ENCODE measurements at regions not wholly inside any gene's neighbourhood (a gene's known extent, or its start where the extent isn't known, plus 50 kb on each side); places are given as distances from the start of the nearest gene placed in this dataset.

GRCh38 chr18:7370375-7370774, 139.5 kb downstream of the LRRC30 start:
- TF ChIP-seq CTCF (IDR thresholded peaks at IDR 0.05; ENCODE audit: low read length), result no peak
- no peak for TF ChIP-seq EZH2 (IDR thresholded peaks at IDR 0.05; ENCODE audit: borderline replicate concordance, low read length)
